HPDE6-E6E7 (cell line): ENCODE measurements at regions not wholly inside any gene's neighbourhood (a gene's known extent, or its start where the extent isn't known, plus 50 kb on each side); places are given as distances from the start of the nearest gene placed in this dataset.

ENCODE experiments used
- DNase-seq: peaks from one replicate; pipeline ENCODE4 v3.0.0; 2011; ENCODE audit warnings: missing footprints; ENCODE audit errors: extremely low spot score

DNA sequence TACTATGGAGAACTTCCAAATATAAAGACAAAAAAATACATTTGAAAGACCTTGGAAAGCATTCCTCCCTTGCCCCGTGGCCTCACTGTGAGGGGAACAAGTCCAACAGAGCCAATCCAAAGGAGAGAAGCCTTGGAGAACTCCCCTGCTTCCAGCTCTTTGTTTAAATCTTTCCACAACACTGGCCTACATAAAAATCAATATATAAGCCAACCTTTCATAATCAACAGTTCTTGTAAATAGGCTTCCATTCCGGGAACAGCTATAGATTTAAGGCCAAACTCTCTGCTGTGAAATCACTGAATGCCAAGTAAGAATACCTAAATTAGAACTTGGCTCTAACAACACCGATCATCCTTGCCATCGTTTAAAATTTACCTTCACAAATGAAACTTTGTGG, 242.1 kb downstream of the HACE1 start:
- no peak for DNase-seq

- DNase-seq = no peak
Measured at GRCh38 chr6:104614394-104614793, 245.3 kb downstream of the HACE1 start.

- DNase-seq = no peak
Measured at GRCh38 chr6:104613416-104614001, 246.2 kb downstream of the HACE1 start.

DNA sequence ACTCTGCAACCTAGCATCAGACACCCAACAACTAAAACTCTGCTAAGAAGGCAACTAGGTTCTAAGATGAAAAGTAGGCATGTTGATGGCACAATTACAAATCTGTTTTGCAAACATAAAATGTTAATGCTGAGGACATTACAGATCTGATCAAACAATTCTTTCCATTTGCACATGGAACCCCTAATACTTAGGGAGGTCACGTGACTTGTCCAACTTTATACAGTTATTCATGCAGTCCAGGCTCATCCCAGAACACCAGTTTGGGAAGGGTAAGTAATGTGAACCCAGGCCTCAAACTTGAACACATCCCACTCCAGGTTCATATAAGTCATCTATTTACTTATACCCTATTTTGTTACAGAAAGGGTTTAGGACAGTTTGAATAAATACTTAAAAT, 247.2 kb downstream of the HACE1 start:
- no peak for DNase-seq

DNA sequence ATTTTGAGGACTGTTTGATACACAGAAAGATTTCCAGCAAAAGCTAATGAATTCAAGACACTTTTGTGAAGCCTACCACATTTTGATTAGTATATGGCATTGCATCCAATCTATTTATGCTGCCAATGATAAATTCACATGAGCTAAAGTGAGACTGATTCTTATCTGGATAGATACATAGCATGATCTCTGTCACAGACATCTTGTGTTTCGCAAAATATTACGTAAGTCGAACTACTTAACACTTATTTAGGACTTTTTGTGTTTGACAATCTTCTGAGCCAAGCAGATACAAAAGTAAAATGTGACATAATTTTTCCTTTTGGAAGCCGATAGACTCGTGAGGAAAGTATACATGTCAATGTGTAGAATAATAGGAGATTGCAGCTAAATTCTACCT, 251.6 kb downstream of the HACE1 start:
- no peak for DNase-seq

GRCh38 chr6:104607501-104607900, 252.2 kb downstream of the HACE1 start:
- DNase-seq = no peak

DNA sequence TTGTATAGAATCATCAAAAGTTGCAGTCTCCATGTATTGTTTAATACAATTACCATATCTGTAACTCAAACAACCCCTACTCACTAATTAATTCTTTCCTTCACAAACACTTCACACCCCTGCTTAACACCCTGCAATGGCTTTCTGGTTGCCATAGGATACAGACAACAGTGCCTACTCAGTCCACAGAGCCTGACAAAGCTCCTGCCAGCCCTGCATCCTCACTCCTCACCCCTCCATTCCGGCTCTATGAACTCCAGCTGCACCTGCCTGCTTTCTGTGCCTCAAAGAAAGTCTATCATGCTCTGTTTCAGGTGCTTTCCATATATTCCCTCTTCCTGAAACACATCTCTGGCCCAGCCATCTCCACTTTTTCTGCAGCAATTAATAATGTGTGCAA, 253.4 kb downstream of the HACE1 start:
- no peak for DNase-seq

GRCh38 chr6:104604685-104605084, 255.0 kb downstream of the HACE1 start:
- no peak for DNase-seq

DNA sequence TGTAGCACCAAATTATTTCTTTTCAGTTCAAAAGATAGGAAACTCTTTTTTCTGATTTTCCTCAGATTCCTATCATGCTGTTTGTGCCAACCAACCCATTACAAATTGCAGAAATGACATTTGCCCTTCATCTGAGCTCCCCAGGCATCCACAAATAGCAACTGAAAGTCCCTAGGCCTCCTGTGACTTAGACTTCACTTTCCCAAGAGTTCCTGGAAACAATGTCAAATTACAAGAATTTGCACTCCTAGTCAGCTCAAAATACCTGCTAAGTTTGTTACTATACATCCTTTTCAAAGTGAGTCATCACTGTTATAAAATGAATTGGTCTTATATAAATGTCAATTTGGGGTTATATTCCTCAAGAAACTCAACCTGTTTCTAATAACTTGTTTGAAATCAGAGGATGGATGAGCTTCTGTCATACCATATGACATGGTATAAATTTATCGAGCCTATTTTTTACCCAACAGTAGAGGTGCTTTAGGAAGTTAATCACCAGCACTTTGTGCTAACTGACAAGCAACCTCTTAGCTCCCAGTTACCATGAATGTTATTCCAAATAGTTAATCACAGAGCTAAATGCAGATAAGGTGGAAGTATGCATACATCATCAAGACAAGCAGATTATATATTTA, 256.5 kb downstream of the HACE1 start:
- DNase-seq = no peak

DNA sequence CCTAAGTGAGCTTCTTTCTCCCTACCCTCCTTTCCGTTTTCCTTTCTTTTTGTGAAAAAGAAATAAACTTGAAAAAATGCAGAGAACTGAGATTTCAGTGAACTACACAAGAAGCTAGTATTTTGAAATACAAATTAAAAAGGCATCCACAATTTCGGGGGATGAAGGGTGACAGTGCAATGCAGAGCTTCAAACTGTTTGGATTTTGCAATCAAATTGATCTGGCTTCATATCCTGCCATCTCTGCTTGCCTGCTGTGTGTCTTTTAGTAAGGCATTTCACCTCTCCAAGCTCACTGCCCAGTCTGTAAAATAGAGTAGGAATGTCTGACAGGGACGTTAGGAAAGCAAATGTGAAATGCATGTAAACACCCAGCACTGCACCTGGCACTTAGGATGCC, 258.0 kb downstream of the HACE1 start:
- DNase-seq = no peak

GRCh38 chr6:104601131-104601651, 258.5 kb downstream of the HACE1 start:
- no peak for DNase-seq

- DNase-seq = no peak
Measured at GRCh38 chr6:104600639-104600931, 259.1 kb downstream of the HACE1 start.

- DNase-seq = no peak
Measured at GRCh38 chr6:104599821-104600638, 259.7 kb downstream of the HACE1 start.

DNA sequence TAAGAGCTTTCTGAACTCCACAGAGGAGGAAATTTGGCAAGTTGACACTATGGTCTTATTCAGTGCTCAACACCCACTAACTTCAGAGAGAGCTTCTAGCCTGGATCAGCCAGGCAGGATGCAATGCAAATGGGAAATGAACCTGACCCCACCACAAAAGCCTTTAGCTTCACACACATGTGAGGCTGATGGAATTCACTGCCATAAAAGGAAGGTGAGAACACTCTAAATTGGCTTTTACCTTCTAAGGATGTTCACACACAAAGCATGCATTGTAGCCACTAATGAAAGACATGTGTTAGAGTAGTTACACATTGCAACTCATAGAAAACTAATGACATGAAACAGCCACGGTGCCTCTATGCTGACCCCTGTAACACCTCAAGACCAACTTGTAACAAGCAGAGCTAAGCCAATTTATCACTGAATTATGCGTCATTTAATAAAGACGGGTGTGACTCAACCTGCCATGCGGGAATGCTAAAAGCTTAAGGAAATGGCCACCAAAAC, 262.1 kb downstream of the HACE1 start:
- no peak for DNase-seq

GRCh38 chr6:104596091-104596490, 263.6 kb downstream of the HACE1 start:
- DNase-seq = no peak

DNA sequence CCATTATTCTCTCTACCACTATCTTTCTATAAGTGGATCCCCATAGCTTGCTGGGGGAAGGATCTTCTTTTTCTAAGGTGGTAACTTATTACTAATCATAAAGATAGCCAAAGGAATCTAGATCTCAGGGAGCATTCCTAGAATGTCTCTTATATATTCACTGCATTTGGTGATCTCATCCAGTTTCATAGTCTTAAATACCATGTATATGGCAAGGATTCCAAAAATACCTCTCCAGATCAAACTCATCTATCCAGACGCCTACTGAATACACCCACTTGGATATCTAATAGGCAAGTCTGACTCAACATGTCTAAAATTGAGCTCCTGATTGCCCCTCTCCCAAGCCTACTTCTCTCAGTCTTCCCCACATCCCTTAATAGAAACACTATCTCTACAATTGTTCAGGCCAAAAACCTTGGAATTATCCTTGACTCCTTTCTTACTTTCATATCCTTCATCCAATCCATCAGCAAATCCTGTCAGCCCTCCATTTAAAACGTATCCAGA, 264.4 kb downstream of the HACE1 start:
- DNase-seq = no peak

- no peak for DNase-seq
Measured at GRCh38 chr6:104591573-104592334, 268.0 kb downstream of the HACE1 start.

GRCh38 chr6:104589940-104590339, 269.8 kb downstream of the HACE1 start:
- DNase-seq = no peak

DNA sequence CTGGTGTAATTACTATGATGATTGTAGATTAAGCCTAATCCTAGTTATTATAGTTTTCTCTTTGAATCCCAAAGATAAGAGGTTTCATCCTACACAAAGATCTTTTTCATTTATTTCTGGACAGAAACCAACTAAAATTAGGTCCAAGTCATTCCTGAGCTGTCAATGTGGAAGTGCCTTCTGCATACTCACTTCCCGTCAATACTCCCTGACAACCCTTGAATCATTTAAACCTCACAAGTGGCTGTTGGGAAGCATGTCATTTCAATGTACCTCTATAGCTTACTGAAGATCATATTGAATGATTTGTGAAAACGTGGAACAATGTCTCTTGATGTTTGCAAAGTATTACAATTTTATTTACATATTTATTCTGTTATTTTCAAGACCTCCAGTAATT, 274.1 kb downstream of the HACE1 start:
- DNase-seq = no peak

DNA sequence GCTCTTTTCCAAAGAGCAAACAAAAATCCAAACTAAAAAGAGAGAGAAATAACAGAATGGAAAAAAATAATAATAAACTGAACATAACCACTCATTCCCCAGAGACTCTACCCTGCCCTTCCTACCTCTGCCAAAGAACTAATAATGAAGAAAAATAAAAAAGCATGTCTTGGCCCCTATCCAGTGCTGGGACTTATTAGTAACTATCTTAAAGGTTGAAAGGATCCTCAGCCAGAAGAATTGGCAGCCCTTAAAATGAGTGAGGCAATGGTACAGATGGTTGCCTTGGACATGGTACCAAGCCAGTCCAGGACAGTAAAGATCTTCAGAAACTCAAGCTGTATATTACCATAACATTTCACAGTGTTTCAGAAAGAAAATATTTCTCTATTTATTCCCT, 279.3 kb downstream of the HACE1 start:
- no peak for DNase-seq

- DNase-seq = no peak
Measured at GRCh38 chr6:104579310-104579863, 280.3 kb downstream of the HACE1 start.

- DNase-seq = no peak
Measured at GRCh38 chr6:104575536-104575935, 284.2 kb downstream of the HACE1 start.
